Activated naive CD4-positive, alpha-beta T cell treated with anti-CD3 and anti-CD28 coated beads, Interleukin-2, amount 50 U/mL, for 24 hours (primary cell): ENCODE measurements at regions not wholly inside any gene's neighbourhood (a gene's known extent, or its start where the extent isn't known, plus 50 kb on each side); places are given as distances from the start of the nearest gene placed in this dataset.

Experiments used
- H3K27ac Mint-ChIP-seq: one replicate; pipeline ENCODE4 v1.8.0; 2021; ENCODE audit warnings: mild to moderate bottlenecking, mixed read lengths
- H3K27me3 Mint-ChIP-seq: one replicate; pipeline ENCODE4 v1.8.0; 2021; ENCODE audit warnings: mixed read lengths
- H3K36me3 Mint-ChIP-seq: one replicate; pipeline ENCODE4 v1.8.0; 2021; ENCODE audit warnings: mixed read lengths
- H3K4me1 Mint-ChIP-seq: one replicate; pipeline ENCODE4 v1.8.0; 2021; ENCODE audit warnings: mixed read lengths
- H3K4me3 Mint-ChIP-seq: one replicate; pipeline ENCODE4 v1.8.0; 2021; ENCODE audit warnings: mild to moderate bottlenecking, mixed read lengths
- H3K9me3 Mint-ChIP-seq: one replicate; pipeline ENCODE4 v1.8.0; 2021; ENCODE audit warnings: mixed read lengths

GRCh38 chrX:20373063-20373462 lies 106.4 kb upstream of the RPS6KA3 start:
- H3K36me3 Mint-ChIP-seq = no peaks in the 10 kb centered on the region
- H3K27ac Mint-ChIP-seq = no peak overlapping the region
- peaks cover 16% of the 10 kb centered on the region for H3K4me1 Mint-ChIP-seq
- H3K27me3 Mint-ChIP-seq = no peaks in the 10 kb centered on the region
- H3K9me3 Mint-ChIP-seq = no peaks in the 10 kb centered on the region
- no peak overlapping the region for H3K4me3 Mint-ChIP-seq

- H3K9me3 Mint-ChIP-seq = no peaks in the 10 kb centered on the region
- no peaks in the 10 kb centered on the region for H3K27me3 Mint-ChIP-seq
- H3K27ac Mint-ChIP-seq = no peak overlapping the region
- H3K36me3 Mint-ChIP-seq = no peaks in the 10 kb centered on the region
- peaks cover 15% of the 10 kb centered on the region for H3K4me1 Mint-ChIP-seq
- H3K4me3 Mint-ChIP-seq = no peak overlapping the region
These were observed 105.8 kb upstream of the RPS6KA3 start for GRCh38 chrX:20372533-20372932.

GRCh38 chrX:20369468-20369867 lies 102.8 kb upstream of the RPS6KA3 start:
- H3K27me3 Mint-ChIP-seq = no peaks in the 10 kb centered on the region

GRCh38 chrX:20364238-20364637 lies 97.5 kb upstream of the RPS6KA3 start:
- Mint-ChIP-seq H3K36me3 (no peaks in the 10 kb centered on the region), H3K4me1 (no peaks in the 10 kb centered on the region), H3K4me3 (no peak overlapping the region), H3K27me3 (no peaks in the 10 kb centered on the region), H3K27ac (no peak overlapping the region), H3K9me3 (no peaks in the 10 kb centered on the region)

More at GRCh38 chrX:20369468-20369867, 102.8 kb upstream of the RPS6KA3 start:
- no peaks in the 10 kb centered on the region for H3K36me3 Mint-ChIP-seq
- no peaks in the 10 kb centered on the region for H3K9me3 Mint-ChIP-seq
- H3K27ac Mint-ChIP-seq = no peak overlapping the region
- peaks cover 6% of the 10 kb centered on the region for H3K4me1 Mint-ChIP-seq
- H3K4me3 Mint-ChIP-seq = no peak overlapping the region

GRCh38 chrX:20363275-20363674 lies 96.6 kb upstream of the RPS6KA3 start:
- no peaks in the 10 kb centered on the region for H3K27me3 Mint-ChIP-seq

GRCh38 chrX:20362268-20363267 lies 95.9 kb upstream of the RPS6KA3 start:
- H3K4me1 Mint-ChIP-seq = no peaks in the 10 kb centered on the region
- H3K4me3 Mint-ChIP-seq = no peak overlapping the region
- no peaks in the 10 kb centered on the region for H3K27me3 Mint-ChIP-seq
- H3K36me3 Mint-ChIP-seq = no peaks in the 10 kb centered on the region
- no peak overlapping the region for H3K27ac Mint-ChIP-seq
- H3K9me3 Mint-ChIP-seq = no peaks in the 10 kb centered on the region

More at GRCh38 chrX:20363275-20363674, 96.6 kb upstream of the RPS6KA3 start:
- H3K36me3 Mint-ChIP-seq = no peaks in the 10 kb centered on the region
- H3K9me3 Mint-ChIP-seq = no peaks in the 10 kb centered on the region
- H3K4me1 Mint-ChIP-seq = no peaks in the 10 kb centered on the region
- H3K27ac Mint-ChIP-seq = no peak overlapping the region
- H3K4me3 Mint-ChIP-seq = no peak overlapping the region

- no peak overlapping the region for H3K27ac Mint-ChIP-seq
- no peaks in the 10 kb centered on the region for H3K27me3 Mint-ChIP-seq
- no peaks in the 10 kb centered on the region for H3K4me1 Mint-ChIP-seq
- H3K4me3 Mint-ChIP-seq = no peak overlapping the region
- no peaks in the 10 kb centered on the region for H3K36me3 Mint-ChIP-seq
- no peaks in the 10 kb centered on the region for H3K9me3 Mint-ChIP-seq
These were observed 95.2 kb upstream of the RPS6KA3 start for GRCh38 chrX:20361890-20362262.

- Mint-ChIP-seq H3K9me3 (no peaks in the 10 kb centered on the region), H3K4me3 (no peak overlapping the region), H3K4me1 (no peaks in the 10 kb centered on the region), H3K27me3 (no peaks in the 10 kb centered on the region), H3K27ac (no peak overlapping the region), H3K36me3 (no peaks in the 10 kb centered on the region)
These were observed 94.6 kb upstream of the RPS6KA3 start for GRCh38 chrX:20361081-20361889.

- Mint-ChIP-seq H3K4me3 (no peak overlapping the region), H3K9me3 (no peaks in the 10 kb centered on the region), H3K27ac (no peak overlapping the region), H3K27me3 (no peaks in the 10 kb centered on the region), H3K4me1 (peaks cover 22% of the 10 kb centered on the region), H3K36me3 (no peaks in the 10 kb centered on the region)
These were observed 88.5 kb upstream of the RPS6KA3 start for GRCh38 chrX:20355187-20355586.

- Mint-ChIP-seq H3K27ac (no peak overlapping the region), H3K36me3 (no peaks in the 10 kb centered on the region), H3K27me3 (no peaks in the 10 kb centered on the region), H3K4me1 (peaks cover 22% of the 10 kb centered on the region), H3K9me3 (no peaks in the 10 kb centered on the region), H3K4me3 (peak overlapping the region; percentile 30)
These were observed 87.8 kb upstream of the RPS6KA3 start for GRCh38 chrX:20354505-20354904.

GRCh38 chrX:20352935-20353336 lies 86.2 kb upstream of the RPS6KA3 start:
- H3K9me3 Mint-ChIP-seq = no peaks in the 10 kb centered on the region
- H3K27ac Mint-ChIP-seq = no peak overlapping the region
- peaks cover 22% of the 10 kb centered on the region for H3K4me1 Mint-ChIP-seq
- H3K36me3 Mint-ChIP-seq = no peaks in the 10 kb centered on the region
- no peak overlapping the region for H3K4me3 Mint-ChIP-seq
- H3K27me3 Mint-ChIP-seq = no peaks in the 10 kb centered on the region

GRCh38 chrX:20352504-20352903 lies 85.8 kb upstream of the RPS6KA3 start:
- H3K27ac Mint-ChIP-seq = no peak overlapping the region

GRCh38 chrX:20350596-20350995 lies 83.9 kb upstream of the RPS6KA3 start:
- H3K27ac Mint-ChIP-seq = no peak overlapping the region
- H3K4me3 Mint-ChIP-seq = no peak overlapping the region
- peaks cover 20% of the 10 kb centered on the region for H3K4me1 Mint-ChIP-seq
- no peaks in the 10 kb centered on the region for H3K36me3 Mint-ChIP-seq
- H3K9me3 Mint-ChIP-seq = no peaks in the 10 kb centered on the region
- H3K27me3 Mint-ChIP-seq = no peaks in the 10 kb centered on the region

More at GRCh38 chrX:20352504-20352903, 85.8 kb upstream of the RPS6KA3 start:
- Mint-ChIP-seq H3K36me3 (no peaks in the 10 kb centered on the region), H3K4me3 (no peak overlapping the region), H3K27me3 (no peaks in the 10 kb centered on the region), H3K4me1 (peaks cover 22% of the 10 kb centered on the region), H3K9me3 (no peaks in the 10 kb centered on the region)

GRCh38 chrX:20348139-20348538 lies 81.4 kb upstream of the RPS6KA3 start:
- Mint-ChIP-seq H3K4me1 (peaks cover 3% of the 10 kb centered on the region), H3K4me3 (no peak overlapping the region), H3K27ac (no peak overlapping the region), H3K36me3 (no peaks in the 10 kb centered on the region), H3K27me3 (no peaks in the 10 kb centered on the region), H3K9me3 (no peaks in the 10 kb centered on the region)

GRCh38 chrX:20347481-20347880 lies 80.8 kb upstream of the RPS6KA3 start:
- Mint-ChIP-seq H3K36me3 (no peaks in the 10 kb centered on the region), H3K4me1 (peaks cover under 1% of the 10 kb centered on the region), H3K27me3 (no peaks in the 10 kb centered on the region), H3K27ac (no peak overlapping the region), H3K4me3 (no peak overlapping the region), H3K9me3 (no peaks in the 10 kb centered on the region)

- Mint-ChIP-seq H3K36me3 (no peaks in the 10 kb centered on the region), H3K27ac (no peak overlapping the region), H3K27me3 (no peaks in the 10 kb centered on the region), H3K4me1 (peaks cover 17% of the 10 kb centered on the region), H3K4me3 (no peak overlapping the region), H3K9me3 (no peaks in the 10 kb centered on the region)
These were observed 67.0 kb upstream of the RPS6KA3 start for GRCh38 chrX:20333672-20334071.
